GM12892 (cell line): ENCODE measurements at regions not wholly inside any gene's neighbourhood (a gene's known extent, or its start where the extent isn't known, plus 50 kb on each side); places are given as distances from the start of the nearest gene placed in this dataset.

ENCODE experiments used
- DNase-seq: peaks from one replicate; pipeline ENCODE4 v3.0.0; 2011; ENCODE audit not compliant: insufficient read length
- FAIRE-seq: peaks from 2 replicates; lab custom pipeline; 2011; peaks lifted over from hg19 to GRCh38; lab: Jason Lieb, UNC
- POLR2A ChIP-seq: IDR thresholded peaks from 2 replicates; pipeline ENCODE4 v1.6.1; 2011; ENCODE audit warnings: low read depth, low read length, control low read depth
- POLR2AphosphoS5 ChIP-seq: IDR thresholded peaks from 2 replicates; pipeline ENCODE4 v1.6.1; 2011; ENCODE audit warnings: low read depth, low read length, control low read depth
- TAF1 ChIP-seq: IDR thresholded peaks from 2 replicates; pipeline ENCODE4 v1.6.1; 2011; ENCODE audit warnings: low read depth, mild to moderate bottlenecking, control low read depth, low read length, borderline replicate concordance

DNA sequence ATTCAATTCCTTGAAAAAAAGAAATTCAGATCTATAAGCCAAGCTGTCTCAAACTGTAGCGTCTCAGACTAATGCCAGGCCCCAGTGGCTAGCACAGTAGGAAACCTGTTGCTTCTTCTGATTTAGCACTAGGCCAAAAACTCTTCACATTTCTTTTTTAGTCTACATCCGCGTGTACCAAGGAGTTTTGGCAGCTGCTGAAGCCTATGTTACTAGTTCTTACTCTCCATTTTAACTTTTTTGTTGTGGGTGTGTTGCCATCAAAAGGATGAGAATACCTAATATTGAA lies 65.0 kb upstream of the BTN3A2 start:
- no peak for TF ChIP-seq POLR2AphosphoS5
- TF ChIP-seq TAF1 = no peak
- no peak for TF ChIP-seq POLR2A
- FAIRE-seq = no peak
- DNase-seq = no peak

DNA sequence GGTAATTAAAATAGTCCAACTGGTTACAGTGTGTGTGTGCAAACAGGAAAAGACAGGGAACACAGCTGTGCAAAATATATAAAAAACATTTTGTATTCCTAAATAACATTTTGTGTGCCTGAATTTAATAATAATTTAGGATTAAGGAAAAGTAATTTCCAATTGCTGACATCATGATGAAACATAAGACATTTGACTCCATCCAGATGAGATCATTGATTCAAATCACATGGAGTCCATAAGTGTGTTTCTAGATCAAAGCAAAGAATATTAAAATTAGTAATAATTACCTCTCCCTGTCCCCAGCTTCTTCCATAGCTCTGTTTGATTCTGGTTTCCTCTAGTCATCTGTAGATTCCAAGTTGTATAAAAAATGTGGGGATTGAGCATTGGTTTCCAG lies 64.6 kb upstream of the BTN3A2 start:
- TF ChIP-seq POLR2A (no peak), POLR2AphosphoS5 (no peak), TAF1 (no peak)
- no peak for FAIRE-seq
- no peak for DNase-seq

DNA sequence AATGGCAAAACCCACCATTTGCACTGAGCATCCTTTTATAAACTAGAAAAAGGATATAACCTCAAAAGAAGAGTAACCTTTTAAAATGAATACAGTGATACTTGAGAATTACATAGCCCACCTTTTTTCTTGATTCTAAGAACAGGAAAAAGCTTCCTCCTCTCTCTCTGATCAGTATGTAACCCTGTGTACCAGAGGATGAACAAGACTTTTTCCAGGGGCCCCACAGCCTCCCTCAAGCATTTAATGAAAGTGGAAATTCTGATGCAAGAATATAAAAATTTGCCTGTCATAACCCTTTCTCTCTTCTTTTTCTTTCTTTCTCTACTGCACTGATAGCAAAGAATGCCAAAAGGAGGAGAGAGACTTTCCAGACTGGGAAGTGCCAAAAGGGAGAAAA lies 64.2 kb upstream of the BTN3A2 start:
- no peak for FAIRE-seq
- DNase-seq = no peak
- TF ChIP-seq POLR2A (no peak), POLR2AphosphoS5 (no peak), TAF1 (no peak)

DNA sequence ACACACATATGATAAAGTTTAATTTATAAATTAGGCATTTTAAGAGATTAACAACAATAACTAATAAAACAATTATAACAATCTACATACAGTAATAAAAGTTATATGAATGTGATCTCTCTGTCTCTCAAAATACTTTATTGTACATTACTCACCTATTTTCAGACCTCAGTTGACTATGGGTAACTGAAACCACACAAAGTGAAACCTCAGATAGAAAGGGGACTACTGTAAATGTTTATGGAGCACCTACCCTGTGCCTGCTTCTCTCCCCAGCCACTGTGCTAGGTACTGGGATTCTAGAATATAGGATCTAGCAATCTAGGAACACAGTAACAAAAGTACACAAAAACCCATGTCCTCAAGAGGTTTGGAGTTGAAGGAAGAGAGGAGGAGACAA lies 63.4 kb upstream of the BTN3A2 start:
- FAIRE-seq = no peak
- TF ChIP-seq TAF1 (no peak), POLR2A (no peak), POLR2AphosphoS5 (no peak)

DNA sequence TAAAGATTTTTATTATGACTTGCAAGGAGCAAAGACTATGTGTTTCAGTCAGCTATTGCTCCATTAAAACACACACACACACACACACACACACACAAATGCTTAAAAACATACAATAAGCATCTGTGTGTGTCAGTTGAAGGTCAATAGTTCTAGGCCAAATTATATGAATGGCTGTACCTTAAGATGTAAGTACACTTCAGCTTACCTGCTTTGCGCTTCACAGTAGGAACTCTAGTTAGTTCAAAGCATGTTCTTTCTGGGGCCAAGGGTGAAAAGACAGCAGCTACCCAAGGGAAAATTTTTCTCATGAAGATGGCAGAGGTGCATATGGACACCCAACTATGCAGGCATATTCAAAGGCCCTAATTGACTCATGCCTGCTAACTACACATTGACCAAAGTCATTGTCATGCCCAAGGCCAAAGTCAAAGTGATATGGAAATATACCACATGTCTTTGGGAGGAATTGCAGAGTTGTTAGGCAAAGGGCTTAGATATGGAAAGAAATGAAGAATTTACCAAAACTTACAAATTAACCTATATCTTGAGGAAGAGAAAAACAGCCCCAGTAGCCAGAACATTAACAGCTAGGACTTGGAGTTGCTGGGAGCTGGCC lies 61.9 kb upstream of the BTN3A2 start:
- TF ChIP-seq POLR2AphosphoS5 (no peak), TAF1 (no peak), POLR2A (no peak)
- no peak for FAIRE-seq

More for the DNA sequence above, 63.4 kb upstream of the BTN3A2 start:
- DNase-seq = no peak

DNA sequence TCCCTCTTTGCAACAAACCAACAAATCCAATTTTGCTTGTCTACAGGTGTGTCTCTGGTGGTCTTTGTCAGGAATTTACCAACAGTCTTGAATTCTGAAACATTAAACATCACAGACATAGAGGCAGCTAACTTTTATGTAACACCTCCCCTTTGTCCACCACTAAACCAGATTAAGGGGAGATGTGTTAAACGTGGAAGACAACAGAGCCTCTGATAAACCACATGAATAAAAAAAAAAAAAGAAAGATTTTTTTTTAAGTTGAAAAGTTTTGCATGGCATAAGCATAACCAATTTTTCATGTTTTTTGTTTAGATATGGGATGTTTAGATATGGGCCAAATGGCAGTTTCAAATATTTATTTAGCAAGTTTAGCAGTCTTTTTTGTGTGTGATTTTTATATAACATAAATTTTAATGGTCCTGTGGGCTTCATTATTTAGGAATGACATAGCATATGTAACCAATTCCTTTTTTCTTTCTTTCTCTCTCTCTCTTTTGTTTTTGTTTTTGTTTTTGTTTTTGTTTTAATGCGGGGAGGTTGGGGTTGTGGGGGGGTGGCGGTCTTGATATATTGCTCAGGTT lies 60.7 kb upstream of the BTN3A2 start:
- no peak for TF ChIP-seq POLR2AphosphoS5
- FAIRE-seq = peak; percentile 42
- DNase-seq = no peak

More for the DNA sequence above, 61.9 kb upstream of the BTN3A2 start:
- DNase-seq = no peak

DNA sequence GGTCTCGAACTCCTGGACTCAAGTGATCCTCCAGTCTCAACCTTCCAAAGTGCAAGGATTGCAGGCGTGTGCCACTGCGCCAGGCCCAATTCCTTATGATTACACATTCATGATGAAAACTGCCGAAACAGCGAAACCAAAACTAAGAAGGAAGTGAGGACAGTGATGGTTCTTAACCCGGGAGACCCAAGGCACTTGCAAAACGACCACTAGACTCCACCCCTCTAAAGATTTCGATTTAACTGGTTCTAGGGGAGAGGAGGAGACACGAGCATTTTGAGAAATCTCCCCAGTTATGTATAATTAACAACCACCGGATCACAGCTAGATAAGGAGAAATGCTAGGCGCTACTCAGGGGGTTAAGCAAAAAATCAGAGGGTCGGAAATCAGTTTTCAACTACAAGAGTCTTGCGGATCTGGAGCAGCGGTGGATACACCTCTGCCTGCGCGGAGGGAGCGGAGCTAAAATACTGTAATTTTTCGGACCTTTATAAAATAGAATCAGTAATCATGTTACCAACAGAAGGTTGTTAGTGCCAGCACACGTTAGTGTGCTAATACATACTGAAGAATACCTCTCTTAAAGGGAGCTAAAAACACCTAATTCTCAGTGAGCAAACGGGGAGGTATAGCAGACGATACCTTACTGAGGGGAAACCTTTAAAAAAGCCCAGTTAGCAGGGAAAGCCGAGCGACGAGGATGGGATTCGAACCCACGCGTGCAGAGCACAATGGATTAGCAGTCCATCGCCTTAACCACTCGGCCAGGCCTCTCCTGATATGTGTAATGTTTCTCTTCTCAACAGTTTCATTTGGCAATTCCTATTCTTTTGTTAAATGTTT lies 60.0 kb upstream of the BTN3A2 start:
- DNase-seq = no peak
- FAIRE-seq = peak; percentile 58
- TF ChIP-seq POLR2AphosphoS5 (no peak), TAF1 (no peak), POLR2A (no peak)

DNA sequence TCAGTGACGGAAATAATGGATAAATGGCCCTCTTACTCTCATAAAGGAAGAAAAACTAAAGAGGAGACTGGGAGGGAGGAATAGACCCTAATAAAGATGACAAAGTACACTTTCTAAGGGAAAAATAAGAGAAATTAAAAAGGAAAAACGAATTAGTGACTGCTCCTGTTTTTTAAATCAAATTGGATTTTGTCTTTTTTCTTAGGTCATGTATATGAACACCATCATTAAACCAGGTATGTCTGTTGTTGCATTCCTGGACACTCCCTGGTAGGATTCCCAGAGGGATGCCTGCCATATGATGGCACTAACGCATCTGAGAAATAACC lies 59.4 kb upstream of the BTN3A2 start:
- FAIRE-seq = no peak
- no peak for DNase-seq
- TF ChIP-seq POLR2AphosphoS5 (no peak), TAF1 (no peak)

DNA sequence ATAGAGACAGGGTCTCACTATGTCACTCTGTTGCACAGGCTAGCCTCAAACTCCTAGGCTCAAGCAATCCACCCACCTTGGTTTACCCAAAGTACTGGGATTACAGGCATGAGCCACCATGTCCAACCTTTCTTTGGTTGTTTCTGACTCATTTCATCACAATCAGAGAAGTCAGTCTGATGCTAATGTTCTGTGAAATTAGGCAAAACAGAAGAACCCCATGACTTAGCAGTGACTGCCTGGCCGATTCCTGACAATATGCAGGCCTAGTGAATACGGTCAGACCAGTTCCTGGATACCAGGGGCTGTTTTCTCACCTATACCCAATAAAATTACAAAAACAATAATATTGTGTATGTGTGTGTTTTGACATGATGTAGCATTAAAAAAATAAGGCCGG lies 58.8 kb upstream of the BTN3A2 start:
- DNase-seq (no peak), FAIRE-seq (no peak)
- TF ChIP-seq TAF1 (no peak), POLR2AphosphoS5 (no peak), POLR2A (no peak)

DNA sequence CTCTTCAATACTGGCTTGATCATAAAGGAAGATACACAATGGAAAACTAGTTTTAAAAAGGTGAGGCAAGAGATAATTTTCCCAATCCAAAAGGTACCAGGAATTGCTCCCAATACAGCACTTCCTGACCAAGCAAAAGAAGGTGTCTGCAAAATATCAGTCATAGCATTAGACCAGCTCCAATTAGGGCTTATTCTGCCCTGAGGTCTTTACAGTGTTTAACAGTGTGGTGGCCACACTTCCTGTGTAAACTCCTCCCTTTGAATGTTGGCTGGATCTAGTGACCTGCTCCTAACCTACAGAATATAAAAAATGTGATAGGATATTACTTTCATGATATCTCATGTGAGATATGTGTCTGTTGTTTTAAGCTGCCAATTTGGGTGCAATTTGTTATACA lies 57.1 kb upstream of the BTN3A2 start:
- no peak for DNase-seq
- TF ChIP-seq POLR2A (no peak), POLR2AphosphoS5 (no peak), TAF1 (no peak)
- FAIRE-seq = no peak

DNA sequence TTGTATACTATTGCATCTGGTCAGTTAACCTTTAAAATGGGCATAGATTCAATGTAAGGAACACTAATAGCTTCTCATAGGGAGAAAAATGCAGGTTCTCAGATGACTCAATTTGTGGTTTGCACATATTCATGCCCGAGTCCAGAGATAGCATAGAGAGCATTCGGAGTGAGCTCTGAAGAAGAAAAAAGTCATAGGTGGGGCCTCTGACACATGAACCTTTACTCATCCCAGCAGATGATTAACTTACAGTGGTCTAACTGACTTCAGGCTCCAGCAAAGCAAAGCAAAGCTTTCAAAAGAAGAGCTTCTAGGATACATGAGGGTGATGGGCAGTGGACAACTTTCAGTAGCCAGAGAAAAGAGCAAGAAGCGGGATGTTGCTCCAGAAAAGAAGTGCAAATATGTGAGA lies 55.3 kb upstream of the BTN3A2 start:
- DNase-seq (no peak), FAIRE-seq (no peak)
- TF ChIP-seq TAF1 (no peak), POLR2AphosphoS5 (no peak), POLR2A (no peak)

DNA sequence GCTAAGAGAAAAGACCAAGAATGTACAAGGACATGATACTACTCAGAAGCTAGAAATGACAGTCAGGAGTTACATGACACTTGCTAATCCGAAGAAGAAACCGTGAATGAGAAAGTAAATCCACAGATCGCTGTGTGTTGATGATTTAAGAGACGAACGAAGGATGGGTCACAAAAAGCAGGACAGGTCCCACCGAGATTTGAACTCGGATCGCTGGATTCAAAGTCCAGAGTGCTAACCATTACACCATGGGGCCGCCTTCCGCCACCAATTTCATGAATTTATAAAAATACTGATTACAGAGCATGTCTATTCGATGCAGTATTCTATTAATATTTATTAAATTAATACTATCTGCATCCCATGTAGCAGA lies 54.0 kb upstream of the BTN3A2 start:
- FAIRE-seq = no peak
- DNase-seq = no peak
- TF ChIP-seq POLR2AphosphoS5 (no peak), POLR2A (no peak), TAF1 (no peak)

DNA sequence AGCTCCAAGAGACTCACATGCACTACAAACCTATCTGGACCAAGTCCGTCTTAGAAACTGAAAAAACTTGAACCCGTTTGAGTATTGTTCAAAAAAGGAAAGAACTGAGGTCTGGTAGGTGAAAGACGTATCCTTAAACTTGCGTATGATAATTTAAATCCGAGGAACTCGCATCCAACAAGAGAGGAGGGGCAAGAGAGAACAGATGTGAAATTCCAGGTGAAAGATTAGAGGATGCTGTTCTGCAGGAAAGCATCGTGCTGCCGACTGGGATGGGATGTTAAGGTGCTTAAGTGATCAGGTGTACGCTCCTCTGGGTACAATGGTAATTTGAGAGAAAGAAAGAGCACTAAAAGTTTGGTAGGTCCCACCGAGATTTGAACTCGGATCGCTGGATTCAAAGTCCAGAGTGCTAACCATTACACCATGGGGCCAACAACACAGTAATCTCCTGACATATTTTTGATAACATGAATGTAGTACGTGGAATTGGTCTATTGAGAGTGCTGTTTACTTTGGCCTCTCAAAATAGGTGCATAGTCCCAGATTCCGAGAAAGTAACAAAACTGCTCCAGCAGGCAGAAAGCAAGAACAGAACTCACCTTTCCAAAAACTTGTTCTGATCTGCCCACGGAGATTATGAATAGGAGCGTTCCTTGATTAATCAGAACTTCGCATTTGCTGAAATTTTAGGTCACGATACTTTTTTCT lies 53.5 kb upstream of the BTN3A2 start:
- peak; percentile 5 for FAIRE-seq
- no peak for DNase-seq
- no peak for TF ChIP-seq TAF1
- no peak for TF ChIP-seq POLR2A
- TF ChIP-seq POLR2AphosphoS5 = no peak
